ENCODE measurements at regions not wholly inside any gene's neighbourhood (a gene's known extent, or its start where the extent isn't known, plus 50 kb on each side); places are given as distances from the start of the nearest gene placed in this dataset.

DNA sequence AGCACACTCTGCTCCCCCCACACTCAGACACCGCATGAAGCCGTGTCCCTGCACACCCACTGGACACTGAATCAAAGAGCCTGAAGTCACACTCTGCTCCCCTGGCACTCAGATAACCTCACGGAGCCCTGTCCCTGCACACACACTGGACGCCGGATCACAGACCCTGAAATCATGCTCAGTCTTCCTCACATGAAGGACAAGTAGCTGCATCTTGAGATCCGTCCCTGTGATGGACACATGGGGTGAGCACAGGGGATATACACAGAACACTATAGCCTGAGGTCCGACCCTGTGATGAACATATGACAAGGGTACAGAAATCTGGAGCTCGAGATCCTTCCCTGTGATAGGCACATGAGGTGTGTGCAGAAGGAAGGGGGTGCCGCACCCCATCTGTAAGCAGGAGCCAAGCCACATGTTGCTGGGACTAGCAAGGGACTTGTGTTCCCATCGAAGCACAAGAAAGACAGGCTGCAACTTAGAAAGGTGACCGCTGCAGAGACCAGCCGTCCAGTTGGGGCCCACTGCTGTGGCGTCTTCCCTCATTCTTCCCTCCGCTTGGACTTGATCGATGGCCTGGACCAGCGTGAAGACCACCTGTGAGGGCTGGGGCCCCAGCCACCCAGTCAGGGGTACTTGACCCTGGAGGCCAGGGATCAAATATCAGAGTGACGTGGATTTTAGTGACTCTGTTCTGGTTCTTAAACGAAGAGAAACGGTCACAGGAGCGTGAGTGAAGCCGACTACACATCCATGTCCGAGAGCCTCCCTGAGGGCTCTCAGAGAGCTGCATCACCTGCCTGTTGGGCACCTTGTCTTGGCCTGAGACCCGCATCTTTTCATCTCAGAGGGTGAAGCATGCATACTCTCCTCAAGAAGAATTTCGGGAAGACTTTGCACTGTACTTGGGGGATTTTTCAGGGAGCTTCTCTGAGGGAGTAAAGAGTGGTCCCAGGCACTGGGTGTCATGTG lies 391.7 kb upstream of the SALL3 start:
- no TSS peak for BruUV-seq (replicated peaks)
- Histone ChIP-seq H3K36me3 (ENCODE audit: insufficient read depth, low read length) (no peaks in the 10 kb centered on the region), H3K4me3 (ENCODE audit: low read depth, low read length, poor library complexity, severe bottlenecking) (no peak overlapping the region), H4K20me1 (ENCODE audit: insufficient read depth, low read length) (no peaks in the 10 kb centered on the region), H2AFZ (ENCODE audit: low read length) (no peak overlapping the region), H3K4me2 (ENCODE audit: low read length) (no peak overlapping the region), H3K9me3 (ENCODE audit: low read length) (no peaks in the 10 kb centered on the region), H3K4me1 (ENCODE audit: insufficient read depth, low read length, poor library complexity, severe bottlenecking) (no peaks in the 10 kb centered on the region), H3K9me2 (ENCODE audit: insufficient read depth, low read length) (no peaks in the 10 kb centered on the region), H3K79me2 (ENCODE audit: insufficient read depth, low read depth, low read length) (no peaks in the 10 kb centered on the region), H3K27ac (ENCODE audit: low read depth, low read length, poor library complexity, severe bottlenecking) (no peak overlapping the region)
- TF ChIP-seq, protein P1, sequence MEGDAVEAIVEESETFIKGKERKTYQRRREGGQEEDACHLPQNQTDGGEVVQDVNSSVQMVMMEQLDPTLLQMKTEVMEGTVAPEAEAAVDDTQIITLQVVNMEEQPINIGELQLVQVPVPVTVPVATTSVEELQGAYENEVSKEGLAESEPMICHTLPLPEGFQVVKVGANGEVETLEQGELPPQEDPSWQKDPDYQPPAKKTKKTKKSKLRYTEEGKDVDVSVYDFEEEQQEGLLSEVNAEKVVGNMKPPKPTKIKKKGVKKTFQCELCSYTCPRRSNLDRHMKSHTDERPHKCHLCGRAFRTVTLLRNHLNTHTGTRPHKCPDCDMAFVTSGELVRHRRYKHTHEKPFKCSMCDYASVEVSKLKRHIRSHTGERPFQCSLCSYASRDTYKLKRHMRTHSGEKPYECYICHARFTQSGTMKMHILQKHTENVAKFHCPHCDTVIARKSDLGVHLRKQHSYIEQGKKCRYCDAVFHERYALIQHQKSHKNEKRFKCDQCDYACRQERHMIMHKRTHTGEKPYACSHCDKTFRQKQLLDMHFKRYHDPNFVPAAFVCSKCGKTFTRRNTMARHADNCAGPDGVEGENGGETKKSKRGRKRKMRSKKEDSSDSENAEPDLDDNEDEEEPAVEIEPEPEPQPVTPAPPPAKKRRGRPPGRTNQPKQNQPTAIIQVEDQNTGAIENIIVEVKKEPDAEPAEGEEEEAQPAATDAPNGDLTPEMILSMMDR (conservative IDR thresholded peaks at IDR 0.05; ENCODE audit: low read length) = no peak
- ChIA-PET CTCF (ENCODE audit: unreplicated experiment) (no interaction called here), POLR2A (interaction anchor here (0.6 kb wide), 1 partner anchor 79 kb away, joined by 3 read pairs; no protein-coding TSS in a partner anchor)
- no peak for DNase-seq (ENCODE audit: low spot score)
- intact Hi-C loops (cut with micrococcal nuclease; ENCODE audit: unreplicated experiment) = no loop called here

DNA sequence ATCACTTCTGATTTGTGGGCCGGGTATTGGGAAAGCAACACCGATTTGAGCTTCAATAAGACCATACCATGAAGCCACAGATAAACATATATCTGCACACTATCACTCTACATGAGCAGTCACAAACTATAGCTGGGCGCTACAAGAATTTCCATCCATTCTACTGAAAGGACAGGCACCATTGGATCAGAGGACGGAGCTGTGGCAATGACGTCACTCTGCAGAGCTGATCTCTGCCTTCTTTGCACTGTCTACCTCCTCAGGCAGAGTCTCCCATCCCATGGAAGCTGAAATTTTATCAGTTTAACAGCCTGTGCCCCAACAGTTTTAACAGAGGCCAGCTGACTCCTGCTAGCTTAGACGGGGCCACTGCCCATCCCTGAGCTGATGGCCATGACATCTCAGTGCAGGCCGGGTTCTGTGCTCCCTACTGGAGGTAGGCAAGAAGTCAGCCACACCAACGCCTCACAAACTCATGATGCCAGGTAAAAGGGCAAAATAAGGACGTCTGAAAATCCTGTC lies 389.6 kb upstream of the SALL3 start:
- Histone ChIP-seq H4K20me1 (ENCODE audit: insufficient read depth, low read length) (no peaks in the 10 kb centered on the region), H3K4me1 (ENCODE audit: insufficient read depth, low read length, poor library complexity, severe bottlenecking) (no peaks in the 10 kb centered on the region), H3K79me2 (ENCODE audit: insufficient read depth, low read depth, low read length) (no peaks in the 10 kb centered on the region), H3K9me2 (ENCODE audit: insufficient read depth, low read length) (no peaks in the 10 kb centered on the region), H3K36me3 (ENCODE audit: insufficient read depth, low read length) (no peaks in the 10 kb centered on the region), H3K27ac (ENCODE audit: low read depth, low read length, poor library complexity, severe bottlenecking) (no peak overlapping the region), H3K9me3 (ENCODE audit: low read length) (no peaks in the 10 kb centered on the region), H3K4me3 (ENCODE audit: low read depth, low read length, poor library complexity, severe bottlenecking) (no peak overlapping the region), H3K4me2 (ENCODE audit: low read length) (no peak overlapping the region), H2AFZ (ENCODE audit: low read length) (no peak overlapping the region)
- intact Hi-C loops (cut with micrococcal nuclease; ENCODE audit: unreplicated experiment) = no loop called here
- ChIA-PET CTCF (ENCODE audit: unreplicated experiment) (no interaction called here), POLR2A (no interaction called here)
- BruUV-seq (replicated peaks) = no TSS peak
- no peak for DNase-seq (ENCODE audit: low spot score)
- TF ChIP-seq, protein P1 (conservative IDR thresholded peaks at IDR 0.05; ENCODE audit: low read length) = no peak
- TF ChIP-seq EZH2phosphoT487 (IDR thresholded peaks at IDR 0.05; ENCODE audit: borderline replicate concordance, low read depth, low read length) = no peak

GRCh38 chr18:78595453-78595852 lies 384.2 kb upstream of the SALL3 start:
- CTCF ChIA-PET (ENCODE audit: unreplicated experiment) = no interaction called here
- Histone ChIP-seq H3K9me3 (ENCODE audit: low read length) (no peaks in the 10 kb centered on the region), H3K36me3 (ENCODE audit: insufficient read depth, low read length) (no peaks in the 10 kb centered on the region), H2AFZ (ENCODE audit: low read length) (no peak overlapping the region), H3K4me3 (ENCODE audit: low read depth, low read length, poor library complexity, severe bottlenecking) (no peak overlapping the region), H3K9me2 (ENCODE audit: insufficient read depth, low read length) (no peaks in the 10 kb centered on the region), H4K20me1 (ENCODE audit: insufficient read depth, low read length) (no peaks in the 10 kb centered on the region), H3K4me1 (ENCODE audit: insufficient read depth, low read length, poor library complexity, severe bottlenecking) (no peaks in the 10 kb centered on the region), H3K27ac (ENCODE audit: low read depth, low read length, poor library complexity, severe bottlenecking) (no peak overlapping the region), H3K4me2 (ENCODE audit: low read length) (no peak overlapping the region), H3K79me2 (ENCODE audit: insufficient read depth, low read depth, low read length) (no peaks in the 10 kb centered on the region)
- no TSS peak for BruUV-seq (replicated peaks)
- intact Hi-C loops (cut with micrococcal nuclease; ENCODE audit: unreplicated experiment) = no loop called here
- DNase-seq (ENCODE audit: low spot score) = no peak
- no peak for TF ChIP-seq EZH2phosphoT487 (IDR thresholded peaks at IDR 0.05; ENCODE audit: borderline replicate concordance, low read depth, low read length)
- TF ChIP-seq, protein P1 (conservative IDR thresholded peaks at IDR 0.05; ENCODE audit: low read length) = no peak
- POLR2A ChIA-PET = no interaction called here
